SK-N-SH (cell line): ENCODE measurements at regions not wholly inside any gene's neighbourhood (a gene's known extent, or its start where the extent isn't known, plus 50 kb on each side); places are given as distances from the start of the nearest gene placed in this dataset.
A peak's percentile ranks its signal among the peaks of the same experiment; 100 is the strongest.

ENCODE experiments used
- CTCF ChIA-PET: fragments of 300-600, 350-600 bp; formaldehyde crosslinking; extraction: SDS; loops from one replicate; lab custom pipeline; 2021; lab: Yijun Ruan, JAX
- POLR2A ChIA-PET: fragments of 350-600 bp; sonication (Branson Sonifier 250); formaldehyde crosslinking; extraction: SDS; loops from one replicate; lab custom pipeline; 2020; ENCODE audit warnings: antibody characterized with exemption, inconsistent platforms; lab: Yijun Ruan, JAX
- DNase-seq: peaks from one replicate; pipeline ENCODE4 v3.0.0; 2012
- H2AFZ ChIP-seq: fragments of 200-600 bp; sonication (generic); 2 replicates; pipeline ENCODE4 v1.8.1; 2016; ENCODE audit warnings: antibody characterized with exemption, mild to moderate bottlenecking, low read depth
- H3F3A ChIP-seq: fragments of 200-600 bp; sonication (generic); replicated peaks from 2 replicates; pipeline ENCODE3; 2016; ENCODE audit warnings: antibody characterized with exemption, mild to moderate bottlenecking; ENCODE audit not compliant: insufficient read depth
- H3K27ac ChIP-seq, 2 experiments: fragments of 200-500 bp in 1 of 2; fragments of 200-600 bp in 1 of 2; sonication (Bioruptor generic) in 1 of 2; sonication (generic), shearing (Covaris generic) in 1 of 2; 2 replicates each; pipeline versions ENCODE4 v1.5.1 to v1.6.1; 2014 to 2016; ENCODE audit warnings: low read depth in 2 of 2, inconsistent platforms in 1 of 2, low read length in 1 of 2, mild to moderate bottlenecking in 1 of 2, mixed read lengths in 1 of 2
- H3K27me3 ChIP-seq: fragments of 200-600 bp; sonication (generic), shearing (Covaris generic); 2 replicates; pipeline ENCODE4 v1.6.1; 2016; ENCODE audit warnings: mixed run types; ENCODE audit not compliant: insufficient read depth
- H3K36me3 ChIP-seq, 2 experiments: fragments of 200-500 bp in 1 of 2; fragments of 200-600 bp in 1 of 2; sonication (Bioruptor generic) in 1 of 2; sonication (generic) in 1 of 2; replicated peaks in 1 of 2; 2 replicates each; pipeline versions ENCODE3 to v1.5.1; 2014 to 2016; ENCODE audit warnings: low read length in 1 of 2, mild to moderate bottlenecking in 1 of 2; ENCODE audit not compliant: insufficient read depth in 2 of 2, control insufficient read depth in 1 of 2
- H3K4me1 ChIP-seq, 2 experiments: fragments of 200-500 bp in 1 of 2; fragments of 200-600 bp in 1 of 2; sonication (Bioruptor generic) in 1 of 2; sonication (generic), shearing (Covaris generic) in 1 of 2; 2 replicates each; pipeline versions ENCODE4 v1.5.1 to v1.6.1; 2014 to 2016; ENCODE audit warnings: low read depth in 1 of 2, low read length in 1 of 2, mixed run types in 1 of 2; ENCODE audit not compliant: insufficient read depth in 2 of 2, control insufficient read depth in 1 of 2
- H3K4me2 ChIP-seq: fragments of 200-600 bp; sonication (generic), shearing (Covaris generic); 2 replicates; pipeline ENCODE4 v1.6.1; 2017; ENCODE audit warnings: mixed run types
- H3K4me3 ChIP-seq, 2 experiments: fragments of 200-500 bp in 1 of 2; fragments of 200-600 bp in 1 of 2; sonication (Bioruptor generic) in 1 of 2; sonication (generic), shearing (Covaris generic) in 1 of 2; 2 replicates each; pipeline versions ENCODE4 v1.5.1 to v1.8.1; 2014 to 2016; ENCODE audit warnings: low read depth in 2 of 2, inconsistent platforms in 1 of 2, low read length in 1 of 2, mild to moderate bottlenecking in 1 of 2, mixed read lengths in 1 of 2, moderate library complexity in 1 of 2
- H3K79me2 ChIP-seq: fragments of 200-600 bp; sonication (generic); 2 replicates; pipeline ENCODE4 v1.8.1; 2017; ENCODE audit warnings: mild to moderate bottlenecking; ENCODE audit not compliant: insufficient read depth
- H3K9ac ChIP-seq: fragments of 200-600 bp; sonication (generic); 2 replicates; pipeline ENCODE4 v1.6.1; 2017; ENCODE audit warnings: mixed run types
- H3K9me2 ChIP-seq: fragments of 200-600 bp; sonication (generic); 2 replicates; pipeline ENCODE4 v1.6.1; 2017; ENCODE audit warnings: mixed run types
- H3K9me3 ChIP-seq: fragments of 200-600 bp; sonication (generic); 2 replicates; pipeline ENCODE4 v1.6.1; 2017; ENCODE audit warnings: mixed run types, mild to moderate bottlenecking, moderate library complexity
- H4K20me1 ChIP-seq: fragments of 200-600 bp; sonication (generic); 2 replicates; pipeline ENCODE4 v1.6.1; 2017; ENCODE audit warnings: mild to moderate bottlenecking, mixed run types; ENCODE audit not compliant: insufficient read depth
- EP300 ChIP-seq, 2 experiments: IDR thresholded peaks; 2 replicates each; pipeline versions ENCODE4 v1.4.0 to v1.6.1; 2012; ENCODE audit warnings: borderline replicate concordance in 1 of 2, low read depth in 1 of 2, low read length in 1 of 2
- FOSL2 ChIP-seq: IDR thresholded peaks from 2 replicates; pipeline ENCODE4 v1.4.0; 2012; ENCODE audit warnings: low read depth, mild to moderate bottlenecking, moderate library complexity, borderline replicate concordance
- GATA2 ChIP-seq: sonication (generic); formaldehyde crosslinking; IDR thresholded peaks from 2 replicates; pipeline ENCODE4 v1.5.0; 2020; ENCODE audit warnings: mild to moderate bottlenecking, missing genetic modification reagents
- JUND ChIP-seq: IDR thresholded peaks from 2 replicates; pipeline ENCODE4 v1.4.0; 2012
- MEF2A ChIP-seq: IDR thresholded peaks from 2 replicates; pipeline ENCODE4 v1.4.0; 2012; ENCODE audit warnings: low read depth, borderline replicate concordance
- NRF1 ChIP-seq: IDR thresholded peaks from 2 replicates; pipeline ENCODE4 v1.6.1; 2012; ENCODE audit warnings: low read depth, mild to moderate bottlenecking, low read length
- RAD21 ChIP-seq: IDR thresholded peaks from 2 replicates; pipeline ENCODE4 v1.6.1; 2012; ENCODE audit warnings: mild to moderate bottlenecking, low read length
- SIN3A ChIP-seq: IDR thresholded peaks from 2 replicates; pipeline ENCODE4 v1.6.1; 2012; ENCODE audit warnings: low read depth, mild to moderate bottlenecking, low read length, moderate library complexity, borderline replicate concordance
- TCF12 ChIP-seq: IDR thresholded peaks from 2 replicates; pipeline ENCODE4 v1.4.0; 2012
- ZBTB33 ChIP-seq: IDR thresholded peaks from 2 replicates; pipeline ENCODE4 v1.4.0; 2012; ENCODE audit warnings: low read depth, borderline replicate concordance
- WGBS: methylation state at CpG from one replicate; pipeline ENCODE4 v1.1.6; 2017; ENCODE audit warnings: low lambda C conversion rate; 5-methylcytosine and 5-hydroxymethylcytosine counted together
- TF ChIP-seq, protein P1 (sequence below): IDR thresholded peaks from 2 replicates; pipeline ENCODE4 v1.4.0; 2012; ENCODE audit warnings: low read depth, borderline replicate concordance
- TF ChIP-seq, protein P2 (sequence below): IDR thresholded peaks from 2 replicates; pipeline ENCODE4 v1.4.0; 2012; ENCODE audit warnings: low read depth
- TF ChIP-seq, protein P3 (sequence below): fragments of 150-350 bp; IDR thresholded peaks from 2 replicates; pipeline ENCODE4 v1.6.1; 2017; ENCODE audit warnings: antibody characterized with exemption, low read length, low read depth, borderline replicate concordance

GRCh38 chr1:10900251-10900651 is 103.8 kb upstream of the CASZ1 start:
- Histone ChIP-seq H3K9me2 (no peaks in the 10 kb centered on the region), H3K27me3 (no peaks in the 10 kb centered on the region), H3F3A (no peaks in the 10 kb centered on the region), H3K4me1 (peaks cover 0 to 55% of the 10 kb centered on the region in 2 experiments; a peak in 1 of 4 replicates), H3K36me3 (no peaks in the 10 kb centered on the region), H3K4me3 (no peak overlapping the region), H3K79me2 (no peaks in the 10 kb centered on the region), H3K9me3 (no peaks in the 10 kb centered on the region), H3K9ac (no peak overlapping the region), H4K20me1 (no peaks in the 10 kb centered on the region), H3K4me2 (no peak overlapping the region), H2AFZ (no peak overlapping the region), H3K27ac (peak overlapping the region in 1 of 2 experiments; percentile 36; a peak in 1 of 4 replicates)
- ChIA-PET CTCF (interaction anchor here (0.6 to 1.8 kb wide), 11 partner anchors 10 to 405 kb away, joined by 3 to 11 read pairs (median 4); no protein-coding TSS in a partner anchor), POLR2A (interaction anchor here (0.7 to 1.4 kb wide), 3 partner anchors 10 to 44 kb away, joined by 3 to 6 read pairs (median 4); no protein-coding TSS in a partner anchor)
- no peak for DNase-seq
- WGBS: 68% methylated on average over 7 of the region's 12 CpGs
- TF ChIP-seq EP300 (IDR thresholded peaks at IDR 0.05; ENCODE audit: borderline replicate concordance in 1 of 2, low read depth in 1 of 2, low read length in 1 of 2): no peak
- TF ChIP-seq, protein P1, sequence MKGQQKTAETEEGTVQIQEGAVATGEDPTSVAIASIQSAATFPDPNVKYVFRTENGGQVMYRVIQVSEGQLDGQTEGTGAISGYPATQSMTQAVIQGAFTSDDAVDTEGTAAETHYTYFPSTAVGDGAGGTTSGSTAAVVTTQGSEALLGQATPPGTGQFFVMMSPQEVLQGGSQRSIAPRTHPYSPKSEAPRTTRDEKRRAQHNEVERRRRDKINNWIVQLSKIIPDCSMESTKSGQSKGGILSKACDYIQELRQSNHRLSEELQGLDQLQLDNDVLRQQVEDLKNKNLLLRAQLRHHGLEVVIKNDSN: no peak
- TF ChIP-seq, protein P2, sequence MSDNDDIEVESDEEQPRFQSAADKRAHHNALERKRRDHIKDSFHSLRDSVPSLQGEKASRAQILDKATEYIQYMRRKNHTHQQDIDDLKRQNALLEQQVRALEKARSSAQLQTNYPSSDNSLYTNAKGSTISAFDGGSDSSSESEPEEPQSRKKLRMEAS: no peak
- TF ChIP-seq TCF12: no peak
- TF ChIP-seq MEF2A: no peak
- TF ChIP-seq NRF1: no peak
- TF ChIP-seq FOSL2: no peak
- no peak for TF ChIP-seq JUND
- no peak for TF ChIP-seq ZBTB33
- no peak for TF ChIP-seq GATA2 (CRISPR knock-in tag)

GRCh38 chr1:10900691-10901090 is 104.2 kb upstream of the CASZ1 start:
- Histone ChIP-seq H3K4me3 (no peak overlapping the region), H2AFZ (0 out of 2 replicates have a peak overlapping the region, but pooled peaks have one; percentile 23), H3K4me1 (peaks cover 0 to 55% of the 10 kb centered on the region in 2 experiments; a peak in 1 of 4 replicates), H3K27ac (peak overlapping the region in 1 of 2 experiments; percentile 64; a peak in 1 of 4 replicates), H3K36me3 (no peaks in the 10 kb centered on the region), H3K79me2 (no peaks in the 10 kb centered on the region), H3K9me2 (no peaks in the 10 kb centered on the region), H3K9ac (no peak overlapping the region), H4K20me1 (no peaks in the 10 kb centered on the region), H3K27me3 (no peaks in the 10 kb centered on the region), H3K4me2 (no peak overlapping the region), H3K9me3 (no peaks in the 10 kb centered on the region), H3F3A (no peaks in the 10 kb centered on the region)
- TF ChIP-seq SIN3A (no peak), EP300 (IDR thresholded peaks at IDR 0.05; ENCODE audit: borderline replicate concordance in 1 of 2, low read depth in 1 of 2, low read length in 1 of 2) (no peak), RAD21 (no peak)
- TF ChIP-seq, protein P3, sequence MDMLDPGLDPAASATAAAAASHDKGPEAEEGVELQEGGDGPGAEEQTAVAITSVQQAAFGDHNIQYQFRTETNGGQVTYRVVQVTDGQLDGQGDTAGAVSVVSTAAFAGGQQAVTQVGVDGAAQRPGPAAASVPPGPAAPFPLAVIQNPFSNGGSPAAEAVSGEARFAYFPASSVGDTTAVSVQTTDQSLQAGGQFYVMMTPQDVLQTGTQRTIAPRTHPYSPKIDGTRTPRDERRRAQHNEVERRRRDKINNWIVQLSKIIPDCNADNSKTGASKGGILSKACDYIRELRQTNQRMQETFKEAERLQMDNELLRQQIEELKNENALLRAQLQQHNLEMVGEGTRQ: no peak
- DNase-seq: no peak
- POLR2A ChIA-PET: interaction anchor here (0.7 to 1.4 kb wide), 3 partner anchors 10 to 44 kb away, joined by 3 to 6 read pairs (median 4); no protein-coding TSS in a partner anchor
- 88% methylated on average over 2 of the region's 6 CpGs for WGBS
- CTCF ChIA-PET: interaction anchor here (0.6 to 2.3 kb wide), 13 partner anchors 9 to 405 kb away, joined by 3 to 11 read pairs (median 4); no protein-coding TSS in a partner anchor
